Cardiac fibroblast (primary cell): ENCODE measurements at regions not wholly inside any gene's neighbourhood (a gene's known extent, or its start where the extent isn't known, plus 50 kb on each side); places are given as distances from the start of the nearest gene placed in this dataset.
"Not testable (repeated sequence)": the region's sequence is repeated elsewhere in the genome, so short reads cannot be mapped to it uniquely, and the experiment has no call there.

Experiments
- DNase-seq, 2 donors: peaks; one replicate each; pipeline versions ENCODE4 v3.0.0 to v3.0.0-alpha.2; 2010; ENCODE audit warnings: low read depth in 2 of 2
- H3K4me3 ChIP-seq, 2 donors: replicated peaks in 1 of 2; 1 replicate in 1 of 2; 2 replicates in 1 of 2; pipeline ENCODE4 v1.5.1; 2011; ENCODE audit warnings: low read depth in 2 of 2, low read length in 2 of 2, mild to moderate bottlenecking in 2 of 2, moderate library complexity in 1 of 2
- TF ChIP-seq, protein P1 (sequence below): IDR thresholded peaks from one replicate; pipeline ENCODE4 v1.5.1; 2011; ENCODE audit warnings: low read depth, mild to moderate bottlenecking, low read length, inconsistent platforms

DNA sequence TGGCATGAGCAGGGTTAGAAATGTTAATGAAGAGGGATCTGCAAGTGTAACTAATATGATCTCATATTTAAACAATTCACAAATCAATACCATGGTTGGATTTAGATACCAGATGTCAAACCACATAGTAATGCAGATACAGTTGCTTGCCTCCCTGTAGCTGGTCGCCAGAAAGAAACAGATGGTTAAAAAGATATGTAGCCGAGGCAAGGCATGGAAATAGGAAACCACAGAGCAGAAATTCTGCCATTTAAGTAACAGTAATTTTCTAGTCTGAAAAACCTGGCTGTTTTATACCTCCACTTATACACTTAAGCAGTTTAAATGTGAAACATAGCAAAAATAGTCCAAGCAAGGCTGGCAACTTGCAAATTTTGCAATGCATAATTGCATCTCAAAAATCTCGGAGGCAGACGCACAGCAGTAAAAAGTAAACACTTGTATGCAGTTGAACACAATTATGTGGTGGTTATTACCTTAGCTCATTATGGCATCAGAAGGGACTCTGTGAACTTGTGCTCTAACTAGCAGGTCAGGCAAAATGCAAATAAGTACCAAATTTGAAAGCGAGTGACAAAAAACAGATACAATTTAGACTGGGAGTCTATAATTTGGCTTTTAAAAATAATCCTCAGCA, 126.8 kb downstream of the NAA11 start:
- no peak overlapping the region for H3K4me3 ChIP-seq
- no peak for DNase-seq
- TF ChIP-seq, protein P1, sequence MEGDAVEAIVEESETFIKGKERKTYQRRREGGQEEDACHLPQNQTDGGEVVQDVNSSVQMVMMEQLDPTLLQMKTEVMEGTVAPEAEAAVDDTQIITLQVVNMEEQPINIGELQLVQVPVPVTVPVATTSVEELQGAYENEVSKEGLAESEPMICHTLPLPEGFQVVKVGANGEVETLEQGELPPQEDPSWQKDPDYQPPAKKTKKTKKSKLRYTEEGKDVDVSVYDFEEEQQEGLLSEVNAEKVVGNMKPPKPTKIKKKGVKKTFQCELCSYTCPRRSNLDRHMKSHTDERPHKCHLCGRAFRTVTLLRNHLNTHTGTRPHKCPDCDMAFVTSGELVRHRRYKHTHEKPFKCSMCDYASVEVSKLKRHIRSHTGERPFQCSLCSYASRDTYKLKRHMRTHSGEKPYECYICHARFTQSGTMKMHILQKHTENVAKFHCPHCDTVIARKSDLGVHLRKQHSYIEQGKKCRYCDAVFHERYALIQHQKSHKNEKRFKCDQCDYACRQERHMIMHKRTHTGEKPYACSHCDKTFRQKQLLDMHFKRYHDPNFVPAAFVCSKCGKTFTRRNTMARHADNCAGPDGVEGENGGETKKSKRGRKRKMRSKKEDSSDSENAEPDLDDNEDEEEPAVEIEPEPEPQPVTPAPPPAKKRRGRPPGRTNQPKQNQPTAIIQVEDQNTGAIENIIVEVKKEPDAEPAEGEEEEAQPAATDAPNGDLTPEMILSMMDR: no peak

DNA sequence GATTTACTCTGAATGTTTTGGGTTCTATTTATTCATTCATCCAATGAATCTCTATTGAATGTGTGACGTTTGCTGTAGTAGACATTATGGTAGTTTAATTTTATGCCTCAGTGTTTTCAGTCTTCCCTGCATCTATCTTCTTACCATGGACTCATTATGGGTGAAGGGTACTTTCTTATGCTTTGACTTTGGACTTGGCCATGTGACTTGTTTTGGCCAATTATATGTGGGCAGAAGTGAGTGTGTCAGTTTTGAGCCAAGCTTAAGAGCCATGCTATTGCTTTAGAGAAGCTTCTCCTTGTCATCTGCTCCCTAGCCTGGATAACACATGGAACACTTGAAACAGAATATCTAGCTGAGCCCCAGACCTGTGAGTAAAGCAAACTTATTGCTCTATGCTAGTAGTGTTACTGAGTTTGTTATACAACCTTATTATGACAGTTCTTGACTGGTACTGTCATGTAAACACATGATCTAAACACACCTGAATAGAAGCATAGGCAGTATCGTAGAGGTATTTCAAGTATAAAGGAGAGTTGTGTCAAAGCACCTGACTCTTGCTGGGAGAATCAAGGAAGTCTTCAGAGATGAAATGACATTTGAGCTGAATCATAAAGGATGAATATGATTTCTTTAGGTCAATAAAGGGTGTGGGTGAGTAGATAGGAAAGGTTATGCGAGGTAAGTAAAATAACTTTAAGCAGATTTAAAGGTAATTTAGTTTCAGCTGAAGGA, 128.4 kb downstream of the NAA11 start:
- H3K4me3 ChIP-seq: no peak overlapping the region
- DNase-seq: no peak
- TF ChIP-seq, protein P1: no peak

DNA sequence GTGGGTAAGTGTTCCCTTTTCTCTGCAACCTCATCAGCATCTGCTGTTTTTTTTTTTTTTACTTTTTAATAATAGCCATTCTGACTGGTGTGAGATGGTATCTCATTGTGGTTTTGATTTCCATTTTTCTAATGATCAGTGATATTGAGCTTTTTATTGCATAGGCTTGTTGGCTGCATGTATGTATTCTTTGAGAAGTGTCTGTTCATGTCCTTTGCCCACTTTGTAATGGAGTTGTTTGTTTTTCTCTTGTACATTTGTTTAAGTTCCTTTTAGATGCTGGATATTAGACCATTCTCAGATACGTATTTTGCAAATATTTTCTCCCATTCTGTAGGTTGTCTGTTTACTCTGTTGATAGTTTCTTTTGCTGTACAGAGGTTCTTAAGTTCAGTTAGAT, 134.6 kb downstream of the NAA11 start:
- H3K4me3 ChIP-seq: not testable (repeated sequence)

DNA sequence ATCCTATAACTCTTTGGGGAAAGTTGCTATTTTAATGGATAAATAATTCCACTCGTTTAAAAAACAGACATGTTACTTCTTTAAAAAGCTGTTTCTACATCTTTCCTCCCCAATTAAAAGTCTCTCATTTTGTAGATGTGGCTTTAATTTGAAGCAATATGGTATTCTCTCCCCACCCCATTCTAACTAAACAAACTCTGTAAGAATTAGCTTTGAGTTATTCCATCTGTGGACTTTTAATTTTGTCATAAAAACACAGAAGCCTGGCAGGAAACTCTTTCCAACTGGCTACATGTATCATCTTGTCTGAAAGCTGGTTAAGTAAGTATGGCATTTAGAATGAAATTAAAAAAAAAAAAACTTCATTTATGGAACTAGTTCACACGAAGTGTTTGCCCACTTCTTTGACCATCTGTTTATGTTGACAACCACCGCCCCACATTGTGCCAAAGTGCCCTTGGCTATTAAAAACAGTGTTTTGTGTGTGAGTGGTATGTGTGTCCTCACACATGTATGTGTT, 140.3 kb downstream of the NAA11 start:
- no peak for DNase-seq
- H3K4me3 ChIP-seq: no peak overlapping the region
- TF ChIP-seq, protein P1: no peak

More for the DNA sequence above, 134.6 kb downstream of the NAA11 start:
- DNase-seq: not testable (repeated sequence)

DNA sequence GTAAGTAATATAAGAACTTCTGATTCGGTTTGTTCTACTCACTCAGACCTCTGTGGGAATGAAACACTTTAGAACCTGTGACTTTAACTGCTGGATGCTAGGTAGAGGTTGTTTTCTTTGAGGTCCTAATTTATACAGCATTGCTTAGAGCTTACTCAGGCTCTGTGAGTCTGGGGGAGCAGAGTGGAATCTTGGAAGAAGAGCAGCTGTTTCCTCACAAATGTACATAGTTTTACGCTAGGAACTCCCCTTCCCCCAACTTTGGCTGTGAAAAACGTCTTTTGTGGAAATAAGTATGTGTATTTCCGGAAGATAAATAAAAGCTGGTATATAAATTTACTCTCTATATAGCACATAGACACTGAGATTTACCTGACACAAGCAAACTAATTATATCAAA, 141.4 kb downstream of the NAA11 start:
- DNase-seq: no peak
- H3K4me3 ChIP-seq: no peak overlapping the region
- TF ChIP-seq, protein P1: no peak

DNA sequence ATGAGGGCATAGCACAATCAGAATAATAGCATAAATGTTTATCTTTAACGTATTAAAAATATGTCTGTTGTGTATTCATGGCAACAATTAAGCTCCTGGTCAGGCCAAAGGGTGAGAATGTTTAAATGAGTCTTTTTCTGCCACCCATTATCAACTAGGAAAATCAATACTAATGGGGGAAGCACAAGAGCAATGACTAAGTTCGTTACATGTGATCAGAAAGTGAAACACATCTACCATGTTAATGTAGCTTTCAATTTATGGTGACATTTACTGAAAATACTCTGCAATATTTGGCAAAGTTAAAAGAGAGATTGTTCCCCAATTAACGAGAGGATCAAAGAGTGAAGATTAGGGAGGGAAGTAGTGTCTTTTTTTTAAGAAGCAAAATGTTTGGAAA, 143.7 kb downstream of the NAA11 start:
- no peak for DNase-seq
- H3K4me3 ChIP-seq: no peak overlapping the region
- TF ChIP-seq, protein P1: no peak

DNA sequence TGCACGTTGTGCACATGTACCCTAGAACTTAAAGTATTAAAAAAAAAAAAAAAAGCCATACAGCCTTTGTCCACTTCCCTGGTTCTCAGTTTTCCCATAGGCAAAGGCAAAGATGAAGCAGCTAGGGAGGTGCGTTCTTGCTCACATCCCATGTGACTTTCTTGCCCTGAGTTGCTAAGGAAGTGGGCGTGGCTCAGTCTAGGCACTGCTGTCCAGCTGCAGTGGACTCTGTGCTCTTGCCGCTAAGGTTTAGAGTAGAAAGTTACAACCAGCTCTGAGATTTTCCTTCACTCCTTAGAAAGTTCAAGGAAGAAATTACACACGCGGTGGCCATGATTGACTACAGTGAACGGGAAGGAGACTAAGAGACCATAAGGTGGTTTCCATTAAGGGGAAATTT, 144.7 kb downstream of the NAA11 start:
- H3K4me3 ChIP-seq: no peak overlapping the region
- TF ChIP-seq, protein P1: no peak
- DNase-seq: no peak
